Skeletal muscle tissue (tissue), 3 donors: ENCODE measurements at regions not wholly inside any gene's neighbourhood (a gene's known extent, or its start where the extent isn't known, plus 50 kb on each side); places are given as distances from the start of the nearest gene placed in this dataset.
"Not testable (repeated sequence)": the region's sequence is repeated elsewhere in the genome, so short reads cannot be mapped to it uniquely, and the experiment has no call there.

Source experiments
- H3K27ac ChIP-seq: one replicate; pipeline ENCODE4 v1.7.0; 2013; ENCODE audit warnings: mild to moderate bottlenecking, low read depth, low read length, inconsistent platforms
- H3K27me3 ChIP-seq, 3 donors: one replicate each; pipeline ENCODE4 v1.7.0; 2013; ENCODE audit warnings: low read length in 3 of 3; ENCODE audit not compliant: control insufficient read depth in 3 of 3, insufficient read depth in 3 of 3
- H3K36me3 ChIP-seq, 3 donors: one replicate each; pipeline ENCODE4 v1.7.0; 2013; ENCODE audit warnings: low read length in 3 of 3; ENCODE audit not compliant: control insufficient read depth in 3 of 3, insufficient read depth in 3 of 3
- H3K4me1 ChIP-seq, 3 donors: one replicate each; pipeline ENCODE4 v1.7.0; 2013; ENCODE audit warnings: low read length in 3 of 3, mild to moderate bottlenecking in 3 of 3; ENCODE audit not compliant: control insufficient read depth in 3 of 3, insufficient read depth in 3 of 3
- H3K4me3 ChIP-seq, 3 donors: one replicate each; pipeline ENCODE4 v1.7.0; 2013; ENCODE audit warnings: low read length in 3 of 3
- H3K9ac ChIP-seq, 3 donors: one replicate each; pipeline ENCODE4 v1.7.0; 2013; ENCODE audit warnings: low read length in 3 of 3, mild to moderate bottlenecking in 3 of 3, moderate library complexity in 2 of 3, low read depth in 1 of 3
- H3K9me3 ChIP-seq, 3 donors: one replicate each; pipeline ENCODE4 v1.7.0; 2013; ENCODE audit warnings: low read length in 3 of 3; ENCODE audit not compliant: control insufficient read depth in 3 of 3
- donor health status: Osteomylitis.

- no peaks in the 10 kb centered on the region for H3K9me3 ChIP-seq
- no peak overlapping the region for H3K9ac ChIP-seq
- no peak overlapping the region for H3K4me3 ChIP-seq
- H3K36me3 ChIP-seq, result no peaks in the 10 kb centered on the region
- peaks cover 0 to 5% (median 4%) of the 10 kb centered on the region in 3 donors for H3K4me1 ChIP-seq
- no peak overlapping the region for H3K27ac ChIP-seq
- H3K27me3 ChIP-seq, result no peaks in the 10 kb centered on the region
These were observed 79.1 kb downstream of the CTH start for GRCh38 chr1:70490153-70490552.

DNA sequence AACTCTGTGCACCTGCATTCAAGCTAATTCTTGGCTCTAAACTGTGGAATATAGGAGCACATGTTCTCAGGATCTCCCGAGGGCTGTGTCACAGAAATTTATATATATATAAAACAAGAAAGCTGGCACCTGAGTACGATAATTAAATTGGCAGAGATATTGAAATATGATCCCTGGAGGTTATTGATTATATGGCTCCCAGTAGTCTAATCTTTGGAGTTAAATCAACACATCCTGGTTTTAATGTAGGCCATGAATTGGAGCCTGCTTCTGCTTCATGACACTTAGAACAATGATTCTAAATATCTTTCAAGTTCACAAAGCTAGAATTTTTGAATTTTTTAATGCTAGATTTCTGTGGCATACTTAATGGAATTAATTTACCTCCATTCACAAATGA lies 84.3 kb downstream of the CTH start:
- Histone ChIP-seq H3K36me3 (no peaks in the 10 kb centered on the region), H3K9me3 (no peaks in the 10 kb centered on the region), H3K27ac (no peak overlapping the region), H3K9ac (no peak overlapping the region), H3K4me3 (no peak overlapping the region), H3K27me3 (no peaks in the 10 kb centered on the region), H3K4me1 (no peaks in the 10 kb centered on the region)

DNA sequence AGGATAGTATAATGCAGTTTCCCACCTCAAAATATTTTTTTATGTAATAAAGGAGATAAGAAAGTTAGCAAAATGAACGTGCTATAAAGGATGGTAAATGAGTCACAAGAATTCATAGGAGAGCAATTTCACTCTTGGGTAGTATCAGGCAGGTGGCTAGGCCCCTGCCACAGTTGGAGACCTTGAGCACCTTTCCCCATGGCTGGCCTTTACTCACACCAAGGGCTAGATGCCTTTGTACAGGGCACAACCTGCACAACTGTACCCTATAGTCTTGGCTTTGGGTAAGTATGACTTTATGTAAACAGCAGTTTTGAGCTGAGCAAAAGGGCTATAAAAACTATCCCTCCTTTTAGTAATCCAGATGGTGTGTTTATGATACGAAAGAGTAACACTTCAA lies 85.1 kb downstream of the CTH start:
- Histone ChIP-seq H3K4me3 (no peak overlapping the region), H3K27ac (no peak overlapping the region), H3K9me3 (no peaks in the 10 kb centered on the region), H3K9ac (no peak overlapping the region), H3K4me1 (no peaks in the 10 kb centered on the region), H3K27me3 (no peaks in the 10 kb centered on the region), H3K36me3 (no peaks in the 10 kb centered on the region)

DNA sequence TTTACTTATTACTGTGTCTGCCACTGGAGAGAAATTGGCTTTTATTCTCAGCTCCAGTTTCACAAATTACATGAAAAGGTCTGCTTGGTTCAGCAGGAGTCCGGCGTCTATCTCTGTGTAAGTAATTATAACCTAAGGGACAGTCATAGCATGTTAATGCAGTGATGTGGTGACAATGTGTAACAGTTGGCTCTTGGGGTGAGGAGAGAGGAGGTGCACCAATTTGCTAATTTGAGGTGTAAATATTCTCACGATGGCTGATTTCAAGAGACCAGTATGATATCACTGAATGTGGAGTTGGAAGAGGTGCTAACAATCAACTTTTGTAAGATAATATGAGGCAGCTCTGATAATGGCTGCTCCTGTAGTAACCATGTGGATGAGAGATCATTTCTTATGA lies 86.1 kb downstream of the CTH start:
- no peak overlapping the region for H3K9ac ChIP-seq
- H3K4me3 ChIP-seq, result no peak overlapping the region
- no peaks in the 10 kb centered on the region for H3K9me3 ChIP-seq
- no peaks in the 10 kb centered on the region for H3K27me3 ChIP-seq
- no peaks in the 10 kb centered on the region for H3K4me1 ChIP-seq
- H3K36me3 ChIP-seq, result no peaks in the 10 kb centered on the region
- no peak overlapping the region for H3K27ac ChIP-seq

DNA sequence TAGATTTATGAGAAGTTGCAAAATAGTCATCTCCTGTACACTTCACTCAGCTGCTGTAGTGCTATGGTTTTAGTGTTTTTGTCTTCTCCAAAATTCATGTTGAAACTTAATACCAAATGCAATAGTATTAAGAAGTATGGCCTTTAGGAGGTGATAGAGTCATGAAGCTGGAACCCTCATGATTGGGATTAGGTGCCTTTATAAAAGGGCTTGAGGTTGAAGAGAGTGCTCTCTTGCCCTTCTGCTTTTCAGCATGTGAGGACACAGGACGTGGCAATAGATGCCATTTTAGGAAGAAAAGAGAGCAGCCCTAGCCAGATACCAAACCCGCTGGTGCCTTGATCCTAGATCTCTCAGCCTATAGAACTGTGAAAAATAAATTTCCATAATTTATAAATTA lies 87.6 kb downstream of the CTH start:
- Histone ChIP-seq H3K27ac (no peak overlapping the region), H3K9me3 (no peaks in the 10 kb centered on the region), H3K4me3 (no peak overlapping the region), H3K9ac (no peak overlapping the region), H3K36me3 (no peaks in the 10 kb centered on the region), H3K4me1 (no peaks in the 10 kb centered on the region), H3K27me3 (no peaks in the 10 kb centered on the region)

DNA sequence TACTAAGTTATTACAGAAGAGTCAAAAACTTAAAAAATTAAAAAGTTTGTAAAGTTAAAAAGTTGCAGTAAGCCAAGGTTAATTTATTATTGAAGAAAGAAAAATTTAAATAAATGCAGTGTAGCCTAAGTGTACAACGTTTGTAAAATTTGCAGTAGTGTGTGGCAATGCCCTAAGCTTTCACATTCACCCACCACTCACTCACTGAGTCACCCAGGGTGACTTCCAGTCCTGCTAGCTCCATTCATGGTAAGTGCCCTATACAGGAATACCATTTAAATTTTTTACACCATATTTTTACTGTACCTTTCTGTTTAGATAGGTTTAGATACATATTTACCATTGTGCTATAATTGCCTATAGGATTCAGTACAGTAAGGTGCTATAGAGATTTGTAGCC lies 88.6 kb downstream of the CTH start:
- H3K36me3 ChIP-seq, result no peaks in the 10 kb centered on the region
- no peak overlapping the region for H3K4me3 ChIP-seq
- no peak overlapping the region for H3K9ac ChIP-seq
- H3K27me3 ChIP-seq, result no peaks in the 10 kb centered on the region
- no peak overlapping the region for H3K27ac ChIP-seq
- no peaks in the 10 kb centered on the region for H3K9me3 ChIP-seq
- no peaks in the 10 kb centered on the region for H3K4me1 ChIP-seq

DNA sequence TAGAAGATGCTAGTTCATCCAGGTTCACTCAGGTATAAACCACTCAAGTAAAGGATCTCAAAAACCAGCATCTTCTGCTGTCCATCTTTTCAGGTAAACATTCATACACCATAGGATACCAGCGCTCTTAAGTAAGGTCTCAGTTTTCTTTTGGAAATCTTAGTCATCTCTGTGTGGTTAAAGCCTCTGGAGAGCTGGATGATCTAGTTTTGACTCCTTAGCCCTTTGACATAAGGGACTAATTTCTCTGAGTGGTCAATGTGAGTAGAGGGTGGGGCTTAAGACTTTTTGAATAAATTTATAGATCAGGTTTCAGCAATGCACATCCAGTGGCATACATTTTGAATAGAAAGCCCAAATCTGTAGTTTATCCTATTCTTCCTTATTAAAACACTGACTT lies 92.3 kb downstream of the CTH start:
- H3K4me3 ChIP-seq, result no peak overlapping the region
- no peak overlapping the region for H3K9ac ChIP-seq
- H3K27ac ChIP-seq, result no peak overlapping the region

GRCh38 chr1:70504176-70504820 lies 93.2 kb downstream of the CTH start:
- Histone ChIP-seq H3K4me1 (no peaks in the 10 kb centered on the region), H3K36me3 (no peaks in the 10 kb centered on the region), H3K27me3 (no peaks in the 10 kb centered on the region), H3K9me3 (no peaks in the 10 kb centered on the region), H3K9ac (no peak overlapping the region), H3K27ac (no peak overlapping the region), H3K4me3 (no peak overlapping the region)

More for the DNA sequence above, 92.3 kb downstream of the CTH start:
- H3K9me3 ChIP-seq, result no peaks in the 10 kb centered on the region
- no peaks in the 10 kb centered on the region for H3K4me1 ChIP-seq
- H3K36me3 ChIP-seq, result no peaks in the 10 kb centered on the region
- no peaks in the 10 kb centered on the region for H3K27me3 ChIP-seq

DNA sequence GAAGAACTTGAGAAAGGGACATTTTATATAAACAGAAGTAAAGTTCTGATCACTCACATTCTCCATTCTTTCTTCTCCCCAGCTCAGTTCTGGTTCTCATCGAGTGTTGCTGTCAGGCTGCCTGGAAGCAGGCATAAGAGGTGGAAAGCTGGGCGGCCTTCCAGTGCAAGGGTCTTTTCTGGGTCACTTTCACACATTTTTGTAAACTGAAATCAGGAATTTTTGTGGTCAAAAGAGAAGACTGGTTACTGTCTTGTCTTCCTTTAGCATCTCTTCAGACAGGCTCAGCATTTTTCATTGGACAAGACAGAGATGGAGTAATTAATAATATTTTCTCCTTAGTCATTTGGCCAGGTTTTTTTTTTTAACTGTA lies 93.7 kb downstream of the CTH start:
- Histone ChIP-seq H3K9me3 (no peaks in the 10 kb centered on the region), H3K4me3 (no peak overlapping the region), H3K36me3 (no peaks in the 10 kb centered on the region), H3K27ac (no peak overlapping the region), H3K4me1 (no peaks in the 10 kb centered on the region), H3K27me3 (no peaks in the 10 kb centered on the region), H3K9ac (no peak overlapping the region)

DNA sequence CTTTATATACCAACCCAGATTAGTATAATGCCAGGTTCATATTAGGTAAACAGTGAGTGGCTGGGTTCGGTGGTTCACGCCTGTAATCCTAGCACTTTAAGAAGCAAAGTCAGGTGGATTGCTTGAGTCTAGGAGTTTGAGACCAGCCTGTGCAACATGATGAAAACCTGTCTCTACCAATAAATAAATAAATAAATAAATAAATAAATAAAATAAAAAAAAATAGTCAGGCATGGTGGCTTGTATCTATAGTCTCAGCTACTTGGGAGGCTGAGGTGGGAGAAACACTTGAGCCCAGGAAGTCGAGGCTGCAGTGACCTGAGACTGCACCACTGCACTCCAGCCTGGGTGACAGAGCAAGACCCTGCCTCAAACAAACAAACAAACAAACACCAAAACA lies 96.9 kb downstream of the CTH start:
- H3K27me3 ChIP-seq, H3K4me3 ChIP-seq, H3K9ac ChIP-seq, H3K9me3 ChIP-seq, H3K4me1 ChIP-seq, H3K36me3 ChIP-seq, H3K27ac ChIP-seq: not testable (repeated sequence)
